Mucosa of rectum (tissue), 2 donors: ENCODE measurements at regions not wholly inside any gene's neighbourhood (a gene's known extent, or its start where the extent isn't known, plus 50 kb on each side); places are given as distances from the start of the nearest gene placed in this dataset.

Source experiments
- H3K27ac ChIP-seq, 2 donors: one replicate each; pipeline ENCODE4 v1.7.0; 2013; ENCODE audit warnings: inconsistent platforms in 2 of 2, low read depth in 2 of 2, low read length in 2 of 2
- H3K27me3 ChIP-seq, 2 donors: one replicate each; pipeline ENCODE4 v1.7.0; 2013; ENCODE audit warnings: low read length in 2 of 2; ENCODE audit not compliant: control insufficient read depth in 2 of 2, insufficient read depth in 2 of 2
- H3K36me3 ChIP-seq, 2 donors: one replicate each; pipeline ENCODE4 v1.7.0; 2013; ENCODE audit warnings: low read length in 2 of 2; ENCODE audit not compliant: control insufficient read depth in 2 of 2, insufficient read depth in 2 of 2
- H3K4me1 ChIP-seq, 2 donors: one replicate each; pipeline ENCODE4 v1.7.0; 2013; ENCODE audit warnings: low read length in 2 of 2, mild to moderate bottlenecking in 1 of 2; ENCODE audit not compliant: control insufficient read depth in 2 of 2, insufficient read depth in 2 of 2
- H3K4me3 ChIP-seq, 2 donors: one replicate each; pipeline ENCODE4 v1.7.0; 2013; ENCODE audit warnings: low read length in 2 of 2
- H3K9ac ChIP-seq, 2 donors: one replicate each; pipeline ENCODE4 v1.7.0; 2013; ENCODE audit warnings: low read length in 2 of 2, low read depth in 1 of 2, mild to moderate bottlenecking in 1 of 2
- H3K9me3 ChIP-seq, 2 donors: one replicate each; pipeline ENCODE4 v1.7.0; 2013; ENCODE audit warnings: low read length in 2 of 2; ENCODE audit not compliant: control insufficient read depth in 2 of 2
- donor health status: healthy.
- donor health status: Normal muscosa, but diverticular disease.

GRCh38 chr5:118377420-118377819, 610.9 kb downstream of the DTWD2 start:
- no peaks in the 10 kb centered on the region for H3K9me3 ChIP-seq
- H3K4me3 ChIP-seq = no peak overlapping the region
- H3K4me1 ChIP-seq = no peaks in the 10 kb centered on the region
- H3K27me3 ChIP-seq = no peaks in the 10 kb centered on the region
- no peak overlapping the region for H3K27ac ChIP-seq
- H3K9ac ChIP-seq = no peak overlapping the region
- H3K36me3 ChIP-seq = no peaks in the 10 kb centered on the region

- H3K9me3 ChIP-seq = no peaks in the 10 kb centered on the region
- H3K36me3 ChIP-seq = no peaks in the 10 kb centered on the region
- no peaks in the 10 kb centered on the region for H3K27me3 ChIP-seq
- H3K27ac ChIP-seq = no peak overlapping the region
- H3K4me1 ChIP-seq = no peaks in the 10 kb centered on the region
- no peak overlapping the region for H3K4me3 ChIP-seq
- no peak overlapping the region for H3K9ac ChIP-seq
Observed at GRCh38 chr5:118371973-118372831, 616.1 kb downstream of the DTWD2 start.

- H3K27ac ChIP-seq = no peak overlapping the region
- no peaks in the 10 kb centered on the region for H3K36me3 ChIP-seq
- no peak overlapping the region for H3K4me3 ChIP-seq
- H3K9me3 ChIP-seq = no peaks in the 10 kb centered on the region
- no peaks in the 10 kb centered on the region for H3K4me1 ChIP-seq
- H3K27me3 ChIP-seq = no peaks in the 10 kb centered on the region
- no peak overlapping the region for H3K9ac ChIP-seq
Observed at GRCh38 chr5:118366429-118366828, 621.9 kb downstream of the DTWD2 start.

- Histone ChIP-seq H3K9ac (no peak overlapping the region), H3K4me3 (no peak overlapping the region), H3K27ac (no peak overlapping the region), H3K27me3 (no peaks in the 10 kb centered on the region), H3K9me3 (no peaks in the 10 kb centered on the region), H3K4me1 (no peaks in the 10 kb centered on the region), H3K36me3 (no peaks in the 10 kb centered on the region)
Observed at GRCh38 chr5:118365718-118366117, 622.6 kb downstream of the DTWD2 start.

GRCh38 chr5:118354797-118355196, 633.5 kb downstream of the DTWD2 start:
- Histone ChIP-seq H3K4me3 (no peak overlapping the region), H3K9me3 (no peaks in the 10 kb centered on the region), H3K9ac (no peak overlapping the region), H3K27ac (no peak overlapping the region), H3K36me3 (no peaks in the 10 kb centered on the region), H3K27me3 (no peaks in the 10 kb centered on the region), H3K4me1 (no peaks in the 10 kb centered on the region)

- no peak overlapping the region for H3K27ac ChIP-seq
- H3K4me1 ChIP-seq = no peaks in the 10 kb centered on the region
- no peaks in the 10 kb centered on the region for H3K9me3 ChIP-seq
- no peak overlapping the region for H3K9ac ChIP-seq
- no peaks in the 10 kb centered on the region for H3K27me3 ChIP-seq
- no peaks in the 10 kb centered on the region for H3K36me3 ChIP-seq
- no peak overlapping the region for H3K4me3 ChIP-seq
Observed at GRCh38 chr5:118353970-118354369, 634.4 kb downstream of the DTWD2 start.

GRCh38 chr5:118336468-118336867, 651.9 kb downstream of the DTWD2 start:
- Histone ChIP-seq H3K27me3 (no peaks in the 10 kb centered on the region), H3K4me1 (no peaks in the 10 kb centered on the region), H3K4me3 (no peak overlapping the region), H3K27ac (no peak overlapping the region), H3K36me3 (no peaks in the 10 kb centered on the region), H3K9me3 (no peaks in the 10 kb centered on the region), H3K9ac (no peak overlapping the region)

GRCh38 chr5:118327389-118327788, 661.0 kb downstream of the DTWD2 start:
- Histone ChIP-seq H3K27me3 (no peaks in the 10 kb centered on the region), H3K9ac (no peak overlapping the region), H3K9me3 (no peaks in the 10 kb centered on the region), H3K27ac (no peak overlapping the region), H3K36me3 (no peaks in the 10 kb centered on the region), H3K4me3 (no peak overlapping the region), H3K4me1 (no peaks in the 10 kb centered on the region)

GRCh38 chr5:118326481-118327045, 661.8 kb downstream of the DTWD2 start:
- Histone ChIP-seq H3K27ac (no peak overlapping the region), H3K36me3 (no peaks in the 10 kb centered on the region), H3K4me3 (no peak overlapping the region), H3K9ac (no peak overlapping the region), H3K9me3 (no peaks in the 10 kb centered on the region), H3K27me3 (no peaks in the 10 kb centered on the region), H3K4me1 (no peaks in the 10 kb centered on the region)

GRCh38 chr5:118325931-118326330, 662.4 kb downstream of the DTWD2 start:
- Histone ChIP-seq H3K9ac (no peak overlapping the region), H3K4me1 (no peaks in the 10 kb centered on the region), H3K4me3 (no peak overlapping the region), H3K27ac (no peak overlapping the region), H3K27me3 (no peaks in the 10 kb centered on the region), H3K9me3 (no peaks in the 10 kb centered on the region), H3K36me3 (no peaks in the 10 kb centered on the region)
